Lower leg skin (tissue), 4 donors: ENCODE measurements at regions not wholly inside any gene's neighbourhood (a gene's known extent, or its start where the extent isn't known, plus 50 kb on each side); places are given as distances from the start of the nearest gene placed in this dataset.

Experiments used
- DNase-seq, 2 donors: peaks; one replicate each; pipeline ENCODE4 v3.0.0-alpha.2; 2019; ENCODE audit warnings: low spot score in 2 of 2
- H3K4me3 ChIP-seq: fragments of 200-600 bp; sonication (generic); 2 replicates; pipeline ENCODE4 v1.5.1; 2017; ENCODE audit warnings: mild to moderate bottlenecking, low read depth; ENCODE audit not compliant: poor library complexity, severe bottlenecking
- POLR2A ChIP-seq, 2 donors: fragments of 450-650 bp; IDR thresholded peaks; one replicate each; pipeline ENCODE4 v1.6.1; 2016 to 2017; ENCODE audit warnings: antibody characterized with exemption in 2 of 2, mild to moderate bottlenecking in 1 of 2, moderate library complexity in 1 of 2
- WGBS, 2 donors: methylation state at CpG; one replicate each; pipeline ENCODE4 v1.1.5; 2018; 5-methylcytosine and 5-hydroxymethylcytosine counted together
- intact Hi-C: fragments of 100-400 bp; cut with DNase I; formaldehyde crosslinking; loops from one replicate; pipeline ENCODE4 v1.15.0; 2023; ENCODE audit warnings: low total_unique reads
- TF ChIP-seq, protein P1 (sequence below), 3 donors: fragments of 450-650 bp; IDR thresholded peaks; one replicate each; pipeline ENCODE4 v1.5.1; 2016; ENCODE audit warnings: antibody characterized with exemption in 3 of 3, mild to moderate bottlenecking in 3 of 3, moderate library complexity in 2 of 3

DNA sequence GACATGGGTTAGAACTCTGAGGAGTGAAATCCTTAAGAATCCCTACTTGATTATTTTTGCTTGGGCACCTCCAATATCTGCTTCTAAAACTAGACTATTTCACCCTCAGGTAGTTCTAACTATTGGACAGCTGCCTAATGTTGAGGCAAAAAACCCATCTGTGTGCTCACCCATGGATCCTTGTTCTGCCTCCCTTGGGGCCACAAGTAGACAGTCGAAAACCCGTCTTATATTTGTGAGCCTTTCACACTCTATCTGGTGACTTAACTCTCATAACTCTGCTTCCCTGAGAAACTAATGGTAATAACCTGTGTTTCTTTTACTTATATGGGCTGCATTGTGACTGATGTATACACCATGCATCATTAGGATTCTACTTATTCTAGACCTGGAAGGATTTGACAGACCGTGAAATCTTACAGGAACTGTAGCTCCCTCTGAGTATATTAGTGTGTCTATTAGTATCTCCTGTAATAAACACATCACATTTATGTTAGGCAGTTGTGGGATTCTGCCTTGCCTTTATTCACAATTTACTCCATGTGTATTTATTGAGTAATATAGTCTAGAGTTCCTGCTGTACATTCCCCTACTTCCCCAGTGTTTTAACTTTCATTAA lies 94.6 kb upstream of the SGCD start:
- 85 to 91% methylated on average over 3 of the region's 3 CpGs for WGBS, 2 donors
- TF ChIP-seq POLR2A (IDR thresholded peaks at IDR 0.05) = no peak
- TF ChIP-seq, protein P1, sequence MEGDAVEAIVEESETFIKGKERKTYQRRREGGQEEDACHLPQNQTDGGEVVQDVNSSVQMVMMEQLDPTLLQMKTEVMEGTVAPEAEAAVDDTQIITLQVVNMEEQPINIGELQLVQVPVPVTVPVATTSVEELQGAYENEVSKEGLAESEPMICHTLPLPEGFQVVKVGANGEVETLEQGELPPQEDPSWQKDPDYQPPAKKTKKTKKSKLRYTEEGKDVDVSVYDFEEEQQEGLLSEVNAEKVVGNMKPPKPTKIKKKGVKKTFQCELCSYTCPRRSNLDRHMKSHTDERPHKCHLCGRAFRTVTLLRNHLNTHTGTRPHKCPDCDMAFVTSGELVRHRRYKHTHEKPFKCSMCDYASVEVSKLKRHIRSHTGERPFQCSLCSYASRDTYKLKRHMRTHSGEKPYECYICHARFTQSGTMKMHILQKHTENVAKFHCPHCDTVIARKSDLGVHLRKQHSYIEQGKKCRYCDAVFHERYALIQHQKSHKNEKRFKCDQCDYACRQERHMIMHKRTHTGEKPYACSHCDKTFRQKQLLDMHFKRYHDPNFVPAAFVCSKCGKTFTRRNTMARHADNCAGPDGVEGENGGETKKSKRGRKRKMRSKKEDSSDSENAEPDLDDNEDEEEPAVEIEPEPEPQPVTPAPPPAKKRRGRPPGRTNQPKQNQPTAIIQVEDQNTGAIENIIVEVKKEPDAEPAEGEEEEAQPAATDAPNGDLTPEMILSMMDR (IDR thresholded peaks at IDR 0.05) = no peak

DNA sequence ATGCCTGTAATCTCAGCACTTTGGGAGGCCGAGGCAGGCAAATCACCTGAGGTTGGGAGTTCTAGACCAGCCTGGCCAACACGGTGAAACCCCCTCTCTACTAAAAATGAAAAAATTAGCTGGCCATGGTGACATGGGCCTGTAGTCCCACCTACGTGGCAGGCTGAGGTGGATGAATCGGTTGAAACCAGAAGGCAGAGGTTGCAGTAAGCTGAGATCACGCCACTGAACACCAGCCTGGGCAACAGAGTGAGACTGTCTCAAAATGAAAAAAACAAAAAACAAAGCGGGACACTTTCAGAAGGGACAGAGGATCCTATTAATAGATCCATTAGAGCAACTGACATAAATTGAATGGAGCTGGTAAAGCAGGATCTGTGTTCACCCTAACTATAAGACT lies 89.6 kb upstream of the SGCD start:
- H3K4me3 ChIP-seq = no peak overlapping the region
- TF ChIP-seq, protein P1 (IDR thresholded peaks at IDR 0.05) = no peak
- TF ChIP-seq POLR2A (IDR thresholded peaks at IDR 0.05) = no peak
- 93 to 96% methylated on average over 6 of the region's 6 CpGs for WGBS, 2 donors
- intact Hi-C loops = no loop called here
- DNase-seq = no peak

More for the DNA sequence above, 94.6 kb upstream of the SGCD start:
- no peak overlapping the region for H3K4me3 ChIP-seq
- DNase-seq = no peak
- intact Hi-C loops = no loop called here

DNA sequence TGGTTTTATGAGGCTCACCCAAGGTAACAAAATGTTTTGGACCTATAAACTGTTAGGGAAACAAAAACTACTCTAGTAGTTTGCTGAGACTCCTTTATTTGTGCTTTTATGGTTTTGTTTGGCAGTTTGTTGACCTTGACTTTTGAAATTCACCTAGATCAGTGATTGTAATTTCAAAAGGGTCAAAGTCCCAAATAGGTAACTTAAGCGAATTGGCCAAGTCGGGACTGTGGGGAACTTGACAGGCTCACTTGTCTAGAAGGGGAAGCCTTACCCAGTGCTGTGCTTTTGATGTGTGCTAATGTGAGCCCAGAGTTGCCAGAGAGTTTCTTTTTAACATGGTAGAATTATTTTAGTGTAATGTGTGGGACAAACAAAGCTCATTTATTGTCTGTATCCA lies 87.2 kb upstream of the SGCD start:
- no peak overlapping the region for H3K4me3 ChIP-seq
- TF ChIP-seq, protein P1 (IDR thresholded peaks at IDR 0.05) = no peak
- TF ChIP-seq POLR2A (IDR thresholded peaks at IDR 0.05) = no peak
- WGBS, 2 donors = 85% methylated on average over 2 of the region's 2 CpGs
- no peak for DNase-seq
- intact Hi-C loops = no loop called here

DNA sequence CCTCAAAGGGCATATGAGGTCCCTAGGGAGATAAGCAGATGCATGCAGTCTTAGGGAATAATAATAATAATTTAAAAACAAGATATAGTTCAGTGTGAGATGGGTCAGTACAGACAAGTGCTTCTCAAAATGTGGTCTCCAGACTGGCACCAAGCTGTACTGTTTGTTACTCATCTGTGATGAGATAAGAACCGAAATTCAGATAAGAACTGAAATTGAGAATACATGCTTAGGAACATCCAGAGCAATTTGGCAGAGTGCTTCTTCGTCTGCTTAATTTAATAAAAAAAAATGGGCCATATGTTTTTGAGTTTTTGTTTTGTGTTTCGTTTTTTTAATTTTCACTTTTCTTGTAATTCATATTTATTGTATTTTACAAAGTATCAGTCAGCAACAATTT lies 86.5 kb upstream of the SGCD start:
- no peak for TF ChIP-seq POLR2A (IDR thresholded peaks at IDR 0.05)
- TF ChIP-seq, protein P1 (IDR thresholded peaks at IDR 0.05) = no peak
- intact Hi-C loops = no loop called here
- DNase-seq = no peak

DNA sequence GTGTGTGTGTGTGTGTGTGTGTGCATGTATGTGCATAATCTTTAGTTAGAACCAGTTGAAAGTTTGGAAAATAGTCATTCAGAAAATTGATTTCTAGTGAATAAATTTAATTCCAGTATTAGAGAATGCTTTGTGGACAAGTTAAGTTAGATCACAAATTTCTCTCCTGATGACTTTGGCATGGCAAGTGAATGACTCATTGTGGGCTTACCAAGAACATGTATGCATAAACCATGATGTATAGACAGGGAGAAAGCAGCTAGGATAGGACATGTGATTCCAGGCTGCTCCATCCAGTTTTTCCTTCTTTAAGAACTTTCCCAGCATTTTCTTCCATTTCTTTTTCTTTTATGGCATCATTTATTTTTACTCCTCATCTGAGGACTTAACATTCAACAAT lies 85.7 kb upstream of the SGCD start:
- H3K4me3 ChIP-seq = no peak overlapping the region
- TF ChIP-seq, protein P1 (IDR thresholded peaks at IDR 0.05) = no peak
- TF ChIP-seq POLR2A (IDR thresholded peaks at IDR 0.05) = no peak
- no peak for DNase-seq
- intact Hi-C loops = no loop called here

More for the DNA sequence above, 86.5 kb upstream of the SGCD start:
- H3K4me3 ChIP-seq = no peak overlapping the region
- WGBS, 2 donors = 63 to 65% methylated on average over 3 of the region's 3 CpGs

DNA sequence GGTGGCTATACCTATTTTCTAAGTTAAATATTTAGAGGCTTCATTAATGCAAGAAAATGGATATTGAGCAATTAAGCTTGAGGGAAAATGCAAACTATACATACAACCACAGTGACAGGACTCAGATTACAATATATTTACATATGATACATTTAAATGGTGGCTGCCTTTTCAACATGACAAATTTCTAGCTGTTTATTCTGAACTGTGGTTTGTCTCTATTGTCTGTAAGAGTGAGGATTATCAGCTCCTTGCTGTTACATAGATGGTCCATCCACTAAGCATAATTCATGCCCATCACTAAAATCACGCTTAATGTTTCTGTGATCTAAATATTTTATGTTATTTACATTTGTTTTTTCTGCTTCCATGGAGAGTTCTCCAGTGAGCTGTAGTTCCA lies 81.1 kb upstream of the SGCD start:
- DNase-seq = no peak
- intact Hi-C loops = no loop called here
- 94 to 96% methylated on average over 1 of the region's 1 CpG for WGBS, 2 donors
- TF ChIP-seq, protein P1 (IDR thresholded peaks at IDR 0.05) = no peak
- TF ChIP-seq POLR2A (IDR thresholded peaks at IDR 0.05) = no peak
- no peak overlapping the region for H3K4me3 ChIP-seq
